OCI-LY7 (cell line): ENCODE measurements at regions not wholly inside any gene's neighbourhood (a gene's known extent, or its start where the extent isn't known, plus 50 kb on each side); places are given as distances from the start of the nearest gene placed in this dataset.
A peak's percentile ranks its signal among the peaks of the same experiment; 100 is the strongest.

Experiments used
- BruUV-seq: library from RNA; stranded (reverse); fragments of 400-500 nt; replicated peaks from 2 replicates; lab custom pipeline; 2021; lab: Mats Ljungman, UMichigan
- CTCF ChIA-PET: fragments of 300-600 bp; sonication (Branson Sonifier 250); formaldehyde crosslinking; loops from one replicate; lab custom pipeline; 2022; ENCODE audit warnings: antibody characterized with exemption; ENCODE audit not compliant: unreplicated experiment; lab: Charles Lee
- POLR2A ChIA-PET: fragments of 300-600 bp; sonication (Branson Sonifier 250); formaldehyde crosslinking; loops from one replicate; lab custom pipeline; 2022; ENCODE audit warnings: antibody characterized with exemption; lab: Charles Lee
- DNase-seq: peaks from one replicate; pipeline ENCODE4 v3.0.0-alpha.2; 2015; ENCODE audit warnings: low spot score
- H2AFZ ChIP-seq: fragments of 200-600 bp; sonication (generic), shearing (Covaris generic); 2 replicates; pipeline ENCODE4 v1.6.1; 2014; ENCODE audit warnings: mild to moderate bottlenecking, antibody characterized with exemption, low read length, moderate library complexity
- H3K27ac ChIP-seq: fragments of 200-600 bp; sonication (generic); 2 replicates; pipeline ENCODE4 v1.5.1; 2014; ENCODE audit warnings: mixed run types, low read depth, mild to moderate bottlenecking, moderate library complexity, low read length, inconsistent platforms; ENCODE audit not compliant: poor library complexity, severe bottlenecking
- H3K36me3 ChIP-seq: fragments of 200-600 bp; sonication (generic); 2 replicates; pipeline ENCODE4 v1.6.1; 2014; ENCODE audit warnings: mild to moderate bottlenecking, antibody characterized with exemption, low read length, moderate library complexity, mixed read lengths; ENCODE audit not compliant: insufficient read depth
- H3K4me1 ChIP-seq: fragments of 200-600 bp; sonication (generic); 2 replicates; pipeline ENCODE4 v1.5.1; 2014; ENCODE audit warnings: mild to moderate bottlenecking, low read length; ENCODE audit not compliant: insufficient read depth, poor library complexity, severe bottlenecking
- H3K4me2 ChIP-seq: fragments of 200-600 bp; sonication (generic); 2 replicates; pipeline ENCODE4 v1.6.1; 2014; ENCODE audit warnings: mild to moderate bottlenecking, low read length
- H3K4me3 ChIP-seq: fragments of 200-600 bp; sonication (generic); 2 replicates; pipeline ENCODE4 v1.5.1; 2014; ENCODE audit warnings: mild to moderate bottlenecking, low read depth, low read length; ENCODE audit not compliant: poor library complexity, severe bottlenecking
- H3K79me2 ChIP-seq: fragments of 200-600 bp; sonication (generic); 2 replicates; pipeline ENCODE4 v1.6.1; 2016; ENCODE audit warnings: low read depth, mild to moderate bottlenecking, low read length, moderate library complexity, mixed read lengths; ENCODE audit not compliant: insufficient read depth
- H3K9me2 ChIP-seq: fragments of 200-600 bp; sonication (generic); 2 replicates; pipeline ENCODE4 v1.6.1; 2016; ENCODE audit warnings: mild to moderate bottlenecking, low read length, mixed read lengths; ENCODE audit not compliant: insufficient read depth
- H3K9me3 ChIP-seq: fragments of 200-600 bp; sonication (generic); 2 replicates; pipeline ENCODE4 v1.6.1; 2014; ENCODE audit warnings: mild to moderate bottlenecking, mixed run types, low read length, mixed read lengths
- H4K20me1 ChIP-seq: fragments of 200-600 bp; sonication (generic); 2 replicates; pipeline ENCODE4 v1.6.1; 2014; ENCODE audit warnings: mild to moderate bottlenecking, antibody characterized with exemption, low read length, moderate library complexity, mixed read lengths; ENCODE audit not compliant: insufficient read depth
- EZH2phosphoT487 ChIP-seq: fragments of 200-600 bp; sonication (generic); IDR thresholded peaks from 2 replicates; pipeline ENCODE4 v1.6.1; 2018; ENCODE audit warnings: low read depth, borderline replicate concordance, mild to moderate bottlenecking, mixed run types, antibody characterized with exemption, low read length, moderate library complexity, mixed read lengths
- intact Hi-C: fragments of 100-400 bp; cut with micrococcal nuclease; formaldehyde crosslinking; loops from one replicate; pipeline ENCODE4 v1.10.0; 2022; ENCODE audit not compliant: unreplicated experiment
- TF ChIP-seq, protein P1 (sequence below): fragments of 200-600 bp; sonication (generic); conservative IDR thresholded peaks from 2 replicates; pipeline ENCODE4 v1.5.1; 2014; ENCODE audit warnings: mild to moderate bottlenecking, antibody characterized with exemption, low read length, moderate library complexity, mixed read lengths

DNA sequence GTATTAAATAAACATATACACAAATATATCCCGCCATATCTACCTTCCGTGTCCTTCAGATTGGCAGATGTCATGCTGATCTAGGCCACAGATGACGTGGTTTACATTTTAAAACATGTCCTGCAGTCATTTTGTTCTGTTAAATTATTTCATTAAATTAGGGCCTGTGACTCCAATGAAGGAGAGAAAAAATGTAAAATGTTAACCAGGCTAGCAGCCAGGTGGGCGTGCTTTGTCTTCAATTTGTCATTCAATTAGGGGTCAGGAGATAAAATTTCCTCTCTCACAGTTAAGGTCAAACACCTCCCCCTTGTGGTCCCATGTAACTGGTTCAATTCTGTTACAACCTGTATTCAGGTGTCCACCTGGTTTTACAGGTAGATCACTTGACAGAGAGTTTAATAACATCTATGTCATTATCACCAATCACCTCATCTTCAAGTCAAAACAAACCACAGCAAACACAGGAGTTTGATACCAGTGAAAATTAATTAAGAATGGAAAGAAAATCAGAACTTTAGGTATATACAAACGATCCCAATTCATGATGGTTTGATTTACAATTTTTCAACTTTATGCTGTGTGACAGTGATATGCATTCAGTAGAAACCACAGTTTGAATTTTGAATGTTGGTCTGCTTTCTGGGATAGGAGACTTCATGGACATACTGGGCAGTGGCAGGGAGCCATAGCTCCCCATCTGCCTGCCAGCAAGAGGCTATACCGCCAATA lies 339.4 kb downstream of the CMPK2 start:
- intact Hi-C loops, result loop anchor here (5.0 to 10.0 kb wide), 5 partner anchors 246 to 829 kb away; no protein-coding TSS in a partner anchor
- CTCF ChIA-PET, result no interaction called here
- no peak overlapping the region for H3K27ac ChIP-seq
- H3K4me2 ChIP-seq, result peak overlapping the region; percentile 31; the same call in 1 of the 2 replicates
- H3K9me3 ChIP-seq, result no peaks in the 10 kb centered on the region
- no TSS peak for BruUV-seq
- H4K20me1 ChIP-seq, result no peaks in the 10 kb centered on the region
- peaks cover 14% of the 10 kb centered on the region for H3K4me1 ChIP-seq
- peak overlapping the region; percentile 11; the same call in 1 of the 2 replicates for H2AFZ ChIP-seq
- DNase-seq, result peak; percentile 78
- no peaks in the 10 kb centered on the region for H3K79me2 ChIP-seq
- no peak overlapping the region for H3K4me3 ChIP-seq
- H3K36me3 ChIP-seq, result no peaks in the 10 kb centered on the region
- H3K9me2 ChIP-seq, result no peaks in the 10 kb centered on the region
- POLR2A ChIA-PET, result no interaction called here
- TF ChIP-seq, protein P1, sequence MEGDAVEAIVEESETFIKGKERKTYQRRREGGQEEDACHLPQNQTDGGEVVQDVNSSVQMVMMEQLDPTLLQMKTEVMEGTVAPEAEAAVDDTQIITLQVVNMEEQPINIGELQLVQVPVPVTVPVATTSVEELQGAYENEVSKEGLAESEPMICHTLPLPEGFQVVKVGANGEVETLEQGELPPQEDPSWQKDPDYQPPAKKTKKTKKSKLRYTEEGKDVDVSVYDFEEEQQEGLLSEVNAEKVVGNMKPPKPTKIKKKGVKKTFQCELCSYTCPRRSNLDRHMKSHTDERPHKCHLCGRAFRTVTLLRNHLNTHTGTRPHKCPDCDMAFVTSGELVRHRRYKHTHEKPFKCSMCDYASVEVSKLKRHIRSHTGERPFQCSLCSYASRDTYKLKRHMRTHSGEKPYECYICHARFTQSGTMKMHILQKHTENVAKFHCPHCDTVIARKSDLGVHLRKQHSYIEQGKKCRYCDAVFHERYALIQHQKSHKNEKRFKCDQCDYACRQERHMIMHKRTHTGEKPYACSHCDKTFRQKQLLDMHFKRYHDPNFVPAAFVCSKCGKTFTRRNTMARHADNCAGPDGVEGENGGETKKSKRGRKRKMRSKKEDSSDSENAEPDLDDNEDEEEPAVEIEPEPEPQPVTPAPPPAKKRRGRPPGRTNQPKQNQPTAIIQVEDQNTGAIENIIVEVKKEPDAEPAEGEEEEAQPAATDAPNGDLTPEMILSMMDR, result peak; percentile 96
- no peak for TF ChIP-seq EZH2phosphoT487

DNA sequence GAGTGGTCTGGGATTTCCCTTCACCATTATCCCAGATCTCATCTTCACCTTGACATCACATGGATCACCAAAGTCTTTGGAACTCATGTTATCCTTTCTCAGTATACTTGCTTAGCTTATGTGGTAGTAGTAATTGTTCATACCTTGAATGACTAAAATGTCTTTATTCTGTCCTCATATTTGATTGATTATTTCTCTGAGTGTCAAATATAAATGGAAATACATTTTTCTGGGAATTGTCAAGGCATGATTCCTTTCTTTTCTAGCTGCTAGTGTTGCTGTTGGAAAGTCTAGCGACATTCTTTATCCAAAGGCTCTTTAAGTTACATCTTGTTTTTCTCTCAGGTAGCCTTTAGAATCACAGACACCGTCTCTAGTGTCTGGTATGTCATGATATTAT lies 334.4 kb downstream of the CMPK2 start:
- Histone ChIP-seq H2AFZ (no peak overlapping the region), H4K20me1 (no peaks in the 10 kb centered on the region), H3K9me2 (no peaks in the 10 kb centered on the region), H3K36me3 (no peaks in the 10 kb centered on the region), H3K4me1 (no peaks in the 10 kb centered on the region), H3K27ac (no peak overlapping the region), H3K9me3 (no peaks in the 10 kb centered on the region), H3K4me3 (no peak overlapping the region), H3K79me2 (no peaks in the 10 kb centered on the region), H3K4me2 (no peak overlapping the region)
- CTCF ChIA-PET, result no interaction called here
- no peak for TF ChIP-seq EZH2phosphoT487
- intact Hi-C loops, result no loop called here
- no TSS peak for BruUV-seq
- DNase-seq, result no peak
- POLR2A ChIA-PET, result no interaction called here

DNA sequence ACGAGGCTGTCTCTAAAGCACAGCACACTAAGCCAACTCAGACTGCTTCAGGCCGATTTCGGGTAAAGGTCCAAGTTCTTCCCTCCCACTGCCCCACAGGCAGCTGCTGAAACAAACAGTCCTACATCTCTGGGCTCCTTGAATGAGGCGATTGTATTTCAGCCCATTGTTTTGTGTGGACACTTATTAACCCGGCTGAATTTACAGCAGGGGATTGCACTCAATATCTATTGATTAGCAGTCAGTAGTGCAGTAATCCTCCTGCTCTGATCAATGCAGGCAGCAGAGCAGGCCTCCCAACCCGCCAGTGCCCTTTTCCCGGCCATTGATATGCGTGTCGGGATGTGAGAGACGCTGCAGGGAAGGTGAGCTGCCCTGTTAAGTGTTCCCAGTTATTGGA lies 330.1 kb downstream of the CMPK2 start:
- no peak overlapping the region for H3K27ac ChIP-seq
- H2AFZ ChIP-seq, result no peak overlapping the region
- no peaks in the 10 kb centered on the region for H3K79me2 ChIP-seq
- CTCF ChIA-PET, result no interaction called here
- intact Hi-C loops, result no loop called here
- H3K4me1 ChIP-seq, result no peaks in the 10 kb centered on the region
- DNase-seq, result no peak
- no peak overlapping the region for H3K4me2 ChIP-seq
- POLR2A ChIA-PET, result no interaction called here
- BruUV-seq, result no TSS peak
- no peaks in the 10 kb centered on the region for H3K9me3 ChIP-seq
- TF ChIP-seq, protein P1, result no peak
- no peak for TF ChIP-seq EZH2phosphoT487
- no peaks in the 10 kb centered on the region for H3K36me3 ChIP-seq
- no peaks in the 10 kb centered on the region for H4K20me1 ChIP-seq
- no peaks in the 10 kb centered on the region for H3K9me2 ChIP-seq
- no peak overlapping the region for H3K4me3 ChIP-seq
